ENCODE measurements at regions not wholly inside any gene's neighbourhood (a gene's known extent, or its start where the extent isn't known, plus 50 kb on each side); places are given as distances from the start of the nearest gene placed in this dataset.

GRCh38 chr5:54862036-54862435 lies 123.4 kb downstream of the ESM1 start:
- no peak overlapping the region for H3K4me3 ChIP-seq
- H3K27ac ChIP-seq, result no peak overlapping the region
- WGBS, 2 donors, result 54 to 57% methylated on average over 7 of the region's 7 CpGs
- no peak for DNase-seq
- TF ChIP-seq CTCF (IDR thresholded peaks at IDR 0.05), result no peak
- no peak for TF ChIP-seq POLR2A (IDR thresholded peaks at IDR 0.05)
- H3K36me3 ChIP-seq, result no peaks in the 10 kb centered on the region
- peaks cover 0 to 1% (median 0%) of the 10 kb centered on the region in 3 donors for H3K4me1 ChIP-seq
- intact Hi-C loops (cut with DNase I), result no loop called here
- H3K27me3 ChIP-seq, result peaks cover 0 to 6% (median 0%) of the 10 kb centered on the region in 4 donors
- peaks cover 0 to 21% (median 3%) of the 10 kb centered on the region in 3 donors for H3K9me3 ChIP-seq

GRCh38 chr5:54861212-54861894 lies 124.0 kb downstream of the ESM1 start:
- no peaks in the 10 kb centered on the region for H3K4me1 ChIP-seq
- no peak overlapping the region for H3K4me3 ChIP-seq
- intact Hi-C loops (cut with DNase I), result no loop called here
- H3K9me3 ChIP-seq, result peaks cover 0 to 26% (median 3%) of the 10 kb centered on the region in 3 donors
- TF ChIP-seq CTCF (IDR thresholded peaks at IDR 0.05) (no peak), POLR2A (IDR thresholded peaks at IDR 0.05) (no peak)
- H3K27me3 ChIP-seq, result peaks cover 0 to 6% (median 0%) of the 10 kb centered on the region in 4 donors
- no peak for DNase-seq
- no peak overlapping the region for H3K27ac ChIP-seq
- 45 to 54% methylated on average over 4 to 5 of the region's 5 CpGs for WGBS, 2 donors
- no peaks in the 10 kb centered on the region for H3K36me3 ChIP-seq

GRCh38 chr5:54860321-54860720 lies 125.1 kb downstream of the ESM1 start:
- Histone ChIP-seq H3K36me3 (no peaks in the 10 kb centered on the region), H3K27me3 (peaks cover 0 to 6% (median 0%) of the 10 kb centered on the region in 4 donors), H3K4me3 (no peak overlapping the region), H3K4me1 (no peaks in the 10 kb centered on the region), H3K9me3 (peaks cover 0 to 26% (median 3%) of the 10 kb centered on the region in 3 donors), H3K27ac (no peak overlapping the region)
- TF ChIP-seq POLR2A (IDR thresholded peaks at IDR 0.05), result no peak
- no peak for TF ChIP-seq CTCF (IDR thresholded peaks at IDR 0.05)
- 63 to 65% methylated on average over 2 of the region's 2 CpGs for WGBS, 2 donors
- no peak for DNase-seq
- intact Hi-C loops (cut with DNase I), result no loop called here

- Histone ChIP-seq H3K4me3 (no peak overlapping the region), H3K27me3 (no peaks in the 10 kb centered on the region), H3K4me1 (no peaks in the 10 kb centered on the region), H3K27ac (no peak overlapping the region), H3K36me3 (no peaks in the 10 kb centered on the region), H3K9me3 (peaks cover 0 to 26% (median 3%) of the 10 kb centered on the region in 3 donors)
- intact Hi-C loops (cut with DNase I), result no loop called here
- DNase-seq, result no peak
- TF ChIP-seq POLR2A (IDR thresholded peaks at IDR 0.05) (no peak), CTCF (IDR thresholded peaks at IDR 0.05) (no peak)
These were observed 126.1 kb downstream of the ESM1 start for GRCh38 chr5:54859316-54859715.

- WGBS, 2 donors, result 72 to 80% methylated on average over 5 of the region's 5 CpGs
- TF ChIP-seq CTCF (IDR thresholded peaks at IDR 0.05) (no peak), POLR2A (IDR thresholded peaks at IDR 0.05) (no peak)
- intact Hi-C loops (cut with DNase I), result no loop called here
- no peaks in the 10 kb centered on the region for H3K4me1 ChIP-seq
- no peaks in the 10 kb centered on the region for H3K27me3 ChIP-seq
- H3K9me3 ChIP-seq, result peaks cover 0 to 26% (median 3%) of the 10 kb centered on the region in 3 donors
- H3K4me3 ChIP-seq, result no peak overlapping the region
- no peaks in the 10 kb centered on the region for H3K36me3 ChIP-seq
- DNase-seq, result no peak
- H3K27ac ChIP-seq, result no peak overlapping the region
These were observed 130.4 kb downstream of the ESM1 start for GRCh38 chr5:54854883-54855581.
